ENCODE measurements at regions not wholly inside any gene's neighbourhood (a gene's known extent, or its start where the extent isn't known, plus 50 kb on each side); places are given as distances from the start of the nearest gene placed in this dataset.

- TF ChIP-seq, protein P1, sequence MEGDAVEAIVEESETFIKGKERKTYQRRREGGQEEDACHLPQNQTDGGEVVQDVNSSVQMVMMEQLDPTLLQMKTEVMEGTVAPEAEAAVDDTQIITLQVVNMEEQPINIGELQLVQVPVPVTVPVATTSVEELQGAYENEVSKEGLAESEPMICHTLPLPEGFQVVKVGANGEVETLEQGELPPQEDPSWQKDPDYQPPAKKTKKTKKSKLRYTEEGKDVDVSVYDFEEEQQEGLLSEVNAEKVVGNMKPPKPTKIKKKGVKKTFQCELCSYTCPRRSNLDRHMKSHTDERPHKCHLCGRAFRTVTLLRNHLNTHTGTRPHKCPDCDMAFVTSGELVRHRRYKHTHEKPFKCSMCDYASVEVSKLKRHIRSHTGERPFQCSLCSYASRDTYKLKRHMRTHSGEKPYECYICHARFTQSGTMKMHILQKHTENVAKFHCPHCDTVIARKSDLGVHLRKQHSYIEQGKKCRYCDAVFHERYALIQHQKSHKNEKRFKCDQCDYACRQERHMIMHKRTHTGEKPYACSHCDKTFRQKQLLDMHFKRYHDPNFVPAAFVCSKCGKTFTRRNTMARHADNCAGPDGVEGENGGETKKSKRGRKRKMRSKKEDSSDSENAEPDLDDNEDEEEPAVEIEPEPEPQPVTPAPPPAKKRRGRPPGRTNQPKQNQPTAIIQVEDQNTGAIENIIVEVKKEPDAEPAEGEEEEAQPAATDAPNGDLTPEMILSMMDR (IDR thresholded peaks at IDR 0.05): peak; percentile 46 to 72 (median 62)
- TF ChIP-seq POLR2A (IDR thresholded peaks at IDR 0.05): no peak
Observed at GRCh38 chr2:209334188-209335017, 89.4 kb upstream of the MAP2 start.

Measured in uterus (tissue), 2 donors.